ENCODE measurements at regions not wholly inside any gene's neighbourhood (a gene's known extent, or its start where the extent isn't known, plus 50 kb on each side); places are given as distances from the start of the nearest gene placed in this dataset.

DNA sequence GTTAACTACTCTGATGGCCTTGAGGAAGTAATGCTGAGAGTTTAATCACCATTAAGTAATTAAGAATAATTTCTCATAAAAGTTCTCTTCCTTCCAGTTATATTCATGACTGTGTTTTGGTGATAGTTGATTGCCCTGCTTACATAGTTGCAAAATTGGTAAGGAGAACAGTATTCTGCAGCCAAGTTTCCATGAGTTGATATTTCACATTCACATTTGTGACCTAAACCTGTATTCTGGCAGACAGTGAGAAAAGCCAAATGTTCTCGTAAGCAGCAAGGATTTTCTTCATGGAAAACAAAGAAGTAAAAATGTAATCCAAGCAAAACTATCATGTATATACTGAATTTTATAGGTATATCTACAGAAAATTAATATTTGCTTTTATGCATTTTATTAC, 187.8 kb upstream of the NUDT6 start:
- Histone ChIP-seq H3K27me3 (replicated peaks in 2 of 5; ENCODE audit: control insufficient read depth in 4 of 5, insufficient read depth in 5 of 5, low read length in 4 of 5) (no peaks in the 10 kb centered on the region), H3K36me3 (ENCODE audit: control insufficient read depth in 4 of 4, insufficient read depth in 4 of 4, low read length in 3 of 4) (peaks cover 0 to 25% (median 16%) of the 10 kb centered on the region in 4 experiments), H3K27ac (ENCODE audit: insufficient read depth in 1 of 2, low read depth in 1 of 2, low read length in 2 of 2, poor library complexity in 1 of 2, severe bottlenecking in 2 of 2) (no peak overlapping the region), H3K9me3 (ENCODE audit: control extremely low read depth in 1 of 5, control insufficient read depth in 4 of 5, insufficient read depth in 2 of 5, low read depth in 1 of 5, low read length in 4 of 5) (peaks cover 0 to 20% (median 10%) of the 10 kb centered on the region in 5 experiments), H3K4me3 (ENCODE audit: control insufficient read depth in 1 of 7, extremely low read depth in 1 of 7, insufficient read depth in 4 of 7, low read depth in 2 of 7, low read length in 6 of 7) (no peak overlapping the region), H3K4me1 (ENCODE audit: control extremely low read depth in 1 of 4, control insufficient read depth in 4 of 4, insufficient read depth in 4 of 4, low read length in 3 of 4) (no peaks in the 10 kb centered on the region)
- ChIA-PET POLR2A (no interaction called here), CTCF (no interaction called here)
- WGBS (ENCODE audit: insufficient coverage) = no CpG with 5 or more reads among the region's 1 CpG
- DNase-seq = no peak

DNA sequence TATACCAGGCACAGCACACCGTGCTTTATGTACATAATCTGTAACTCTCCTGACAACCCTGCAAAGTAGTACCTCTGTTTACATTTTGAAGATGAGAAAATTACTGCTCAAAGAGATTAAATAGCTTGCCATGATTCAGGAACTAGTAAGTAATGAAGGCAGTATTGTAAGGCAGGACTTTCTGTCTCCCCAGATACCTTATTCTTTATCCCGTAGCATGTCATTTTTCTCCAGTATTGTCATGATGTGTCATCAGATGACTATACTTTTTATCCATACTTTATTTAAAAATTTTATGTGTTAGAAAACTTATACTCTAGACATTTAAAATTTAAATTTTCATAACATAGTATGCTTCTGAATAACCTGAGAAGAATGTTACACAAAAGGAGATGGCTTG, 188.3 kb upstream of the NUDT6 start:
- ChIA-PET CTCF (interaction anchor here (0.6 kb wide), 1 partner anchor 35 kb away, joined by 3 read pairs; no protein-coding TSS in a partner anchor), POLR2A (no interaction called here)
- H3K4me1 ChIP-seq (ENCODE audit: control extremely low read depth in 1 of 4, control insufficient read depth in 4 of 4, insufficient read depth in 4 of 4, low read length in 3 of 4) = no peaks in the 10 kb centered on the region
- no peaks in the 10 kb centered on the region for H3K27me3 ChIP-seq (replicated peaks in 2 of 5; ENCODE audit: control insufficient read depth in 4 of 5, insufficient read depth in 5 of 5, low read length in 4 of 5)
- H3K36me3 ChIP-seq (ENCODE audit: control insufficient read depth in 4 of 4, insufficient read depth in 4 of 4, low read length in 3 of 4) = peaks cover 0 to 26% (median 16%) of the 10 kb centered on the region in 4 experiments
- no CpG with 5 or more reads among the region's 2 CpGs for WGBS (ENCODE audit: insufficient coverage)
- H3K27ac ChIP-seq (ENCODE audit: insufficient read depth in 1 of 2, low read depth in 1 of 2, low read length in 2 of 2, poor library complexity in 1 of 2, severe bottlenecking in 2 of 2) = no peak overlapping the region
- H3K4me3 ChIP-seq (ENCODE audit: control insufficient read depth in 1 of 7, extremely low read depth in 1 of 7, insufficient read depth in 4 of 7, low read depth in 2 of 7, low read length in 6 of 7) = no peak overlapping the region
- no peak for DNase-seq
- H3K9me3 ChIP-seq (ENCODE audit: control extremely low read depth in 1 of 5, control insufficient read depth in 4 of 5, insufficient read depth in 2 of 5, low read depth in 1 of 5, low read length in 4 of 5) = peaks cover 0 to 22% (median 11%) of the 10 kb centered on the region in 5 experiments

DNA sequence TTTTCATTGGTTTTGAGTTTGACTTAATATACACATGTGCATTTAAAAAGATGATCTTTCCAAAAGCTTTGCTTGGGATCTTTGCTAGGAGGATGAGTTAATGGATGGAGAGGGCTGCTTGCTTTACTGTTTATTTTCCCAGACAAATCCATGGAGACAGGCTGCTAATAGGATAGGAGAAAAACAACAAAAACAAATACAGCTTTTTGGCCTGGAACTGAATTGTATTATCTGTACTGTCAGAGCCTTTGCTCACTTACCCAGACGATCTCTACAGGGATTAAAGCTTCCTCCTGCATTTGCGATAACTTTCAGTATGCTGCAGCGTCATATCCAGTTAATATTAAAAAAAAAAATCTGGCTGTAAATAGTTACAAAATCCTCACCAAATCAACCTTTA, 190.8 kb upstream of the NUDT6 start:
- H3K4me3 ChIP-seq (ENCODE audit: control insufficient read depth in 1 of 7, extremely low read depth in 1 of 7, insufficient read depth in 4 of 7, low read depth in 2 of 7, low read length in 6 of 7) = no peak overlapping the region
- no peaks in the 10 kb centered on the region for H3K27me3 ChIP-seq (replicated peaks in 2 of 5; ENCODE audit: control insufficient read depth in 4 of 5, insufficient read depth in 5 of 5, low read length in 4 of 5)
- CTCF ChIA-PET = interaction anchor here (1.1 kb wide), 1 partner anchor 13 kb away, joined by 3 read pairs; no protein-coding TSS in a partner anchor
- H3K4me1 ChIP-seq (ENCODE audit: control extremely low read depth in 1 of 4, control insufficient read depth in 4 of 4, insufficient read depth in 4 of 4, low read length in 3 of 4) = no peaks in the 10 kb centered on the region
- no peak for DNase-seq
- 86% methylated on average over 1 of the region's 3 CpGs for WGBS (ENCODE audit: insufficient coverage)
- H3K9me3 ChIP-seq (ENCODE audit: control extremely low read depth in 1 of 5, control insufficient read depth in 4 of 5, insufficient read depth in 2 of 5, low read depth in 1 of 5, low read length in 4 of 5) = peaks cover 0 to 22% (median 11%) of the 10 kb centered on the region in 5 experiments
- peaks cover 0 to 15% (median 10%) of the 10 kb centered on the region in 4 experiments for H3K36me3 ChIP-seq (ENCODE audit: control insufficient read depth in 4 of 4, insufficient read depth in 4 of 4, low read length in 3 of 4)
- POLR2A ChIA-PET = no interaction called here
- H3K27ac ChIP-seq (ENCODE audit: insufficient read depth in 1 of 2, low read depth in 1 of 2, low read length in 2 of 2, poor library complexity in 1 of 2, severe bottlenecking in 2 of 2) = no peak overlapping the region

DNA sequence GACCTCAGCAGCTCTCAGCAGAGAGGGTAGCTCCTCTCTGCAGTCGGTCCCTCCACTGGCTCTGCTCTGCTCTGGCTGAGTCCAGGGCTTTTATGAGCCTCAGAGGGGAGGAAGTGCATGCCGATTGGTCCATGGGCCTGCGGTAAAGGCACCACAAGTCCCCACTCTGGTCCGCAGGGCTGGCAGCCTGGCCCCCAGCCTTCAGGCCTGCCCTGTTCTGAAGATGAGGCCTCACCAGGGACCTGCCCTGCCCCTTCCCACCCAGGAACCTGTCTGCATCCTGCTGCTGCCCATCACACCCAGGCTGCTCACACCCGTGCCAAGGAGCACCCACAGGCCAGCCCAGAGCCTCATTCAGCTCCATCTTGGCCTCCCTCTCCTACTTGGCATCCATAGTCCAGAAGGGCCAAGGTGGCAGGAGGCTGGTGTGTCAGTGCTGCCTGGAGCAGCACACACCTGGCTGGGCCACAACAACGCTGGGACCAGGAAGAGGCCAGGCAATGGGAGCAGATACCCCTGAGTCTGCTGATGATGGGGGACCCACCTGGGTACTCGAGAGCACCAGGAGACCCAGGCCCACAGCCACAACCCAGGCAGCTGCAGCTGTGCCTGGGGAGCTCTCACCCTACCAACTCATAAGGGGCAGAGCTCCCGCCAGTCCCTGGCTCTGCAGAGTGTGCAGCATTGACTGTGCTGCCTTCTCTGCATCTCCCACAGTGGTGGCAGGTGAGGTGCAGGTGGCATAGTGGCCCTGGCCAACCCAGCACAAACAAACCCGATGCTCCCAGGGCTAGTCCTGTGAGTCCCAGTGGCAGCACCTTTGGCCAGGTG, 191.9 kb upstream of the NUDT6 start:
- Histone ChIP-seq H3K27ac (ENCODE audit: insufficient read depth in 1 of 2, low read depth in 1 of 2, low read length in 2 of 2, poor library complexity in 1 of 2, severe bottlenecking in 2 of 2) (no peak overlapping the region), H3K4me1 (ENCODE audit: control extremely low read depth in 1 of 4, control insufficient read depth in 4 of 4, insufficient read depth in 4 of 4, low read length in 3 of 4) (no peaks in the 10 kb centered on the region), H3K36me3 (ENCODE audit: control insufficient read depth in 4 of 4, insufficient read depth in 4 of 4, low read length in 3 of 4) (peaks cover 0 to 15% (median 10%) of the 10 kb centered on the region in 4 experiments), H3K9me3 (ENCODE audit: control extremely low read depth in 1 of 5, control insufficient read depth in 4 of 5, insufficient read depth in 2 of 5, low read depth in 1 of 5, low read length in 4 of 5) (peaks cover 0 to 22% (median 11%) of the 10 kb centered on the region in 5 experiments), H3K4me3 (ENCODE audit: control insufficient read depth in 1 of 7, extremely low read depth in 1 of 7, insufficient read depth in 4 of 7, low read depth in 2 of 7, low read length in 6 of 7) (no peak overlapping the region), H3K27me3 (replicated peaks in 2 of 5; ENCODE audit: control insufficient read depth in 4 of 5, insufficient read depth in 5 of 5, low read length in 4 of 5) (no peaks in the 10 kb centered on the region)
- no peak for DNase-seq
- WGBS (ENCODE audit: insufficient coverage) = 98% methylated on average over 6 of the region's 9 CpGs
- ChIA-PET POLR2A (no interaction called here), CTCF (interaction anchor here (1.1 kb wide), 1 partner anchor 11 kb away, joined by 3 read pairs; no protein-coding TSS in a partner anchor)

DNA sequence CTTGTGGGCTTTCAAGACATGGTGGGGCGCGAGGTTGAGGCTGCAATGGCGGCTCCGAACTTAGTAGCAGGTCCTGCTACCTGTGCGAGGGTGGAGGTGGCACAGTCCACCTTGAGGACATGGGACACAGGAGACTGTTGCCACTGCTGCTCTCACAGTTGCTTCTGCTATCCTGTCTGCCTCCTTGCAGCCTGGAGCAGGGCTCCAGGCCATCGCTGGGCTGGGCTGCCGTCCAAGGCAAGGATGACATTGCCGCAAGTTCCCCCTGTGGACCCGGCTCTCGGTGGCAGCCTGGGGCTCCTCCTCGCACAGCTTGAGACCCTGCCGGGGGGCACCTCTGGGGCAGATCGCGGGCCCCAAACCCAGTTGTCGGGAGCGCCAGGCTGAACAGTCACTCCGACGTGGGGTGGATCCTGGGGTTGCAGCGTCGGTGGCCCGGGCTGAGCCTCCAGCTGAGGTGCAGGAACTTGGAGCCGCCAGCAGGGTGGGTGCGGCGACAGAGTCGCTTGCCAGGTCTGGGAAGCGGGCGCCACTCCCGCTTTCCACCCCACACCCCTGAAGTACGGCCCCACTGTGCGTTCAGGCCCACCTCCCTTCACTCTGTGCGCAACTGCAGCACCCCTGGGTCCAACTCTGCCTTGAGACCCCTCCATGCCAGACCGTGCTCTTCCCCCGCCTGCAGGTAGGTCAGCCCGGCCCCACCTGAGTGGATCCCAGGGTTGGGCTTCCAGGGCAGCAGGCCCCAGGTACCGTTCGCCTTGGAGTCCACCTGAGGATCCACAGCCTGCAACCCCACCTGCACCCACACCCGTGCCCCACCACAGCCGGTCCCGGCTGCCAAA, 192.7 kb upstream of the NUDT6 start:
- Histone ChIP-seq H3K36me3 (ENCODE audit: control insufficient read depth in 4 of 4, insufficient read depth in 4 of 4, low read length in 3 of 4) (peaks cover 0 to 15% (median 10%) of the 10 kb centered on the region in 4 experiments), H3K4me1 (ENCODE audit: control extremely low read depth in 1 of 4, control insufficient read depth in 4 of 4, insufficient read depth in 4 of 4, low read length in 3 of 4) (no peaks in the 10 kb centered on the region), H3K27ac (ENCODE audit: insufficient read depth in 1 of 2, low read depth in 1 of 2, low read length in 2 of 2, poor library complexity in 1 of 2, severe bottlenecking in 2 of 2) (no peak overlapping the region), H3K9me3 (ENCODE audit: control extremely low read depth in 1 of 5, control insufficient read depth in 4 of 5, insufficient read depth in 2 of 5, low read depth in 1 of 5, low read length in 4 of 5) (peaks cover 0 to 22% (median 11%) of the 10 kb centered on the region in 5 experiments), H3K4me3 (ENCODE audit: control insufficient read depth in 1 of 7, extremely low read depth in 1 of 7, insufficient read depth in 4 of 7, low read depth in 2 of 7, low read length in 6 of 7) (no peak overlapping the region), H3K27me3 (replicated peaks in 2 of 5; ENCODE audit: control insufficient read depth in 4 of 5, insufficient read depth in 5 of 5, low read length in 4 of 5) (no peaks in the 10 kb centered on the region)
- POLR2A ChIA-PET = no interaction called here
- CTCF ChIA-PET = no interaction called here
- no peak for DNase-seq
- WGBS (ENCODE audit: insufficient coverage) = 96% methylated on average over 37 of the region's 39 CpGs

DNA sequence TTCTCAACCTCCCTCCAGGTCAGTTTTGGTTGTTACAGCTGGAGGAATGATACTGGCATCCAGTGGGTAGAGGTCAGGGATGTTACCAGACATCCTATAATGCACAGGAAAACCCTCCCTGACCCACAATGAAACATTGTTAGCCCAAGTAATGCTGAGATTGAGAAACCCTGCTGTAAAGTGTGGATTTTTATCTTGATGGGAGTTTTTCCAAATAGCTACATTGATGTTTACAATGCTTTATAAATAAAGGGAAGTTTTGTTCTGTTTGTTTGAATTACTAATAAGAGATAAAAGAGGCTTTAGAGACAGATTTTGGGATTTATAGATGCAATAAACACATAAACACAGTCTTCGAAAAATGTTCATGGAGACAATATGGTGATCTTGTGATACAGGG, 194.0 kb upstream of the NUDT6 start:
- CTCF ChIA-PET = interaction anchor here (1.1 to 1.6 kb wide), 2 partner anchors 10 kb away, joined by 3 to 4 read pairs; no protein-coding TSS in a partner anchor
- POLR2A ChIA-PET = interaction anchor here (1.3 kb wide), 1 partner anchor 1051 kb away, joined by 4 read pairs; no protein-coding TSS in a partner anchor
- peaks cover 0 to 15% (median 10%) of the 10 kb centered on the region in 4 experiments for H3K36me3 ChIP-seq (ENCODE audit: control insufficient read depth in 4 of 4, insufficient read depth in 4 of 4, low read length in 3 of 4)
- peaks cover 0 to 22% (median 11%) of the 10 kb centered on the region in 5 experiments for H3K9me3 ChIP-seq (ENCODE audit: control extremely low read depth in 1 of 5, control insufficient read depth in 4 of 5, insufficient read depth in 2 of 5, low read depth in 1 of 5, low read length in 4 of 5)
- WGBS (ENCODE audit: insufficient coverage) = no CpG with 5 or more reads among the region's 1 CpG
- DNase-seq = no peak
- no peaks in the 10 kb centered on the region for H3K4me1 ChIP-seq (ENCODE audit: control extremely low read depth in 1 of 4, control insufficient read depth in 4 of 4, insufficient read depth in 4 of 4, low read length in 3 of 4)
- H3K27me3 ChIP-seq (replicated peaks in 2 of 5; ENCODE audit: control insufficient read depth in 4 of 5, insufficient read depth in 5 of 5, low read length in 4 of 5) = no peaks in the 10 kb centered on the region
- no peak overlapping the region for H3K4me3 ChIP-seq (ENCODE audit: control insufficient read depth in 1 of 7, extremely low read depth in 1 of 7, insufficient read depth in 4 of 7, low read depth in 2 of 7, low read length in 6 of 7)
- H3K27ac ChIP-seq (ENCODE audit: insufficient read depth in 1 of 2, low read depth in 1 of 2, low read length in 2 of 2, poor library complexity in 1 of 2, severe bottlenecking in 2 of 2) = no peak overlapping the region

Measured in common myeloid progenitor, CD34-positive (primary cell).